ENCODE measurements at regions not wholly inside any gene's neighbourhood (a gene's known extent, or its start where the extent isn't known, plus 50 kb on each side); places are given as distances from the start of the nearest gene placed in this dataset.

- no peak for TF ChIP-seq EZH2 (IDR thresholded peaks at IDR 0.05; ENCODE audit: borderline replicate concordance, insufficient read depth, low read depth, low read length, poor library complexity, severe bottlenecking)
- no peak for TF ChIP-seq CTCF (IDR thresholded peaks at IDR 0.05)
- peaks cover 0 to 1% (median 0%) of the 10 kb centered on the region in 3 donors for H3K9me3 ChIP-seq (ENCODE audit: control extremely low read depth in 1 of 3, control insufficient read depth in 2 of 3, insufficient read depth in 1 of 3, low read length in 2 of 3)
- H2AFZ ChIP-seq (ENCODE audit: insufficient read depth, low read depth, low read length, poor library complexity, severe bottlenecking): no peak overlapping the region
- ATAC-seq (ENCODE audit: low read depth): no peak
- no peaks in the 10 kb centered on the region for H4K20me1 ChIP-seq (ENCODE audit: control insufficient read depth, insufficient read depth, low read length, poor library complexity, severe bottlenecking)
- H3K4me2 ChIP-seq (replicated peaks; ENCODE audit: low read depth, low read length, poor library complexity, severe bottlenecking): no peak overlapping the region
- ChIA-PET POLR2A (no interaction called here), CTCF (no interaction called here)
- no peaks in the 10 kb centered on the region for H3K79me2 ChIP-seq (ENCODE audit: control insufficient read depth, insufficient read depth, low read length)
- H3K27me3 Mint-ChIP-seq: no peaks in the 10 kb centered on the region
- H3K4me1 ChIP-seq (ENCODE audit: control insufficient read depth in 2 of 2, insufficient read depth in 2 of 2, low read length in 2 of 2): no peaks in the 10 kb centered on the region
- no peak overlapping the region for H3K4me3 Mint-ChIP-seq
- H3K9ac ChIP-seq (ENCODE audit: low read length): no peak overlapping the region
- no peak overlapping the region for H3K27ac Mint-ChIP-seq
- H3K36me3 ChIP-seq (replicated peaks in 1 of 2; ENCODE audit: control extremely low read depth in 1 of 2, control insufficient read depth in 1 of 2, extremely low read depth in 1 of 2, insufficient read depth in 2 of 2, low read length in 1 of 2): no peaks in the 10 kb centered on the region
- WGBS (ENCODE audit: insufficient coverage): 40% methylated on average over 1 of the region's 1 CpG
- no peak overlapping the region for H3K4me3 ChIP-seq (ENCODE audit: control extremely low read depth in 1 of 5, extremely low read depth in 1 of 5, insufficient read depth in 1 of 5, low read depth in 2 of 5, low read length in 4 of 5)
- intact Hi-C loops (cut with micrococcal nuclease): no loop called here
- no peaks in the 10 kb centered on the region for H3K9me3 Mint-ChIP-seq (ENCODE audit: insufficient read depth)
- no peak overlapping the region for H3K27ac ChIP-seq (ENCODE audit: low read length in 2 of 2)
- no peak for DNase-seq
- no peaks in the 10 kb centered on the region for H3K27me3 ChIP-seq (replicated peaks in 1 of 4; ENCODE audit: control extremely low read depth in 1 of 4, control insufficient read depth in 3 of 4, insufficient read depth in 4 of 4, low read length in 3 of 4)
- no peaks in the 10 kb centered on the region for H3K4me1 Mint-ChIP-seq
These were observed 477.0 kb downstream of the IPMK start for GRCh38 chr10:57790703-57791102.

GRCh38 chr10:57788117-57788516, 479.6 kb downstream of the IPMK start:
- Mint-ChIP-seq H3K27ac (no peak overlapping the region), H3K4me1 (no peaks in the 10 kb centered on the region), H3K4me3 (no peak overlapping the region), H3K27me3 (no peaks in the 10 kb centered on the region), H3K9me3 (ENCODE audit: insufficient read depth) (peaks cover 2% of the 10 kb centered on the region)
- no peaks in the 10 kb centered on the region for H4K20me1 ChIP-seq (ENCODE audit: control insufficient read depth, insufficient read depth, low read length, poor library complexity, severe bottlenecking)
- no peak overlapping the region for H3K4me3 ChIP-seq (ENCODE audit: control extremely low read depth in 1 of 5, extremely low read depth in 1 of 5, insufficient read depth in 1 of 5, low read depth in 2 of 5, low read length in 4 of 5)
- ATAC-seq (ENCODE audit: low read depth): no peak
- no peaks in the 10 kb centered on the region for H3K9me3 ChIP-seq (ENCODE audit: control extremely low read depth in 1 of 3, control insufficient read depth in 2 of 3, insufficient read depth in 1 of 3, low read length in 2 of 3)
- no peaks in the 10 kb centered on the region for H3K36me3 ChIP-seq (replicated peaks in 1 of 2; ENCODE audit: control extremely low read depth in 1 of 2, control insufficient read depth in 1 of 2, extremely low read depth in 1 of 2, insufficient read depth in 2 of 2, low read length in 1 of 2)
- H3K4me2 ChIP-seq (replicated peaks; ENCODE audit: low read depth, low read length, poor library complexity, severe bottlenecking): no peak overlapping the region
- H3K27me3 ChIP-seq (replicated peaks in 1 of 4; ENCODE audit: control extremely low read depth in 1 of 4, control insufficient read depth in 3 of 4, insufficient read depth in 4 of 4, low read length in 3 of 4): no peaks in the 10 kb centered on the region
- intact Hi-C loops (cut with micrococcal nuclease): no loop called here
- 94% methylated on average over 3 of the region's 3 CpGs for WGBS (ENCODE audit: insufficient coverage)
- CTCF ChIA-PET: no interaction called here
- H3K79me2 ChIP-seq (ENCODE audit: control insufficient read depth, insufficient read depth, low read length): no peaks in the 10 kb centered on the region
- no peaks in the 10 kb centered on the region for H3K4me1 ChIP-seq (ENCODE audit: control insufficient read depth in 2 of 2, insufficient read depth in 2 of 2, low read length in 2 of 2)
- no peak for DNase-seq
- TF ChIP-seq CTCF (IDR thresholded peaks at IDR 0.05): no peak
- no peak for TF ChIP-seq EZH2 (IDR thresholded peaks at IDR 0.05; ENCODE audit: borderline replicate concordance, insufficient read depth, low read depth, low read length, poor library complexity, severe bottlenecking)
- H2AFZ ChIP-seq (ENCODE audit: insufficient read depth, low read depth, low read length, poor library complexity, severe bottlenecking): no peak overlapping the region
- POLR2A ChIA-PET: no interaction called here
- H3K9ac ChIP-seq (ENCODE audit: low read length): no peak overlapping the region
- H3K27ac ChIP-seq (ENCODE audit: low read length in 2 of 2): no peak overlapping the region
